Nephron (organoid): ENCODE measurements at regions not wholly inside any gene's neighbourhood (a gene's known extent, or its start where the extent isn't known, plus 50 kb on each side); places are given as distances from the start of the nearest gene placed in this dataset.

ENCODE experiments used
- H3K27ac Mint-ChIP-seq, 3 experiments: 2 replicates each; pipeline ENCODE4 v1.8.0; 2020; ENCODE audit warnings: mixed read lengths in 3 of 3, mild to moderate bottlenecking in 2 of 3, moderate library complexity in 1 of 3
- H3K27me3 Mint-ChIP-seq: 2 replicates; pipeline ENCODE4 v1.8.0; 2021; ENCODE audit warnings: low read depth, mild to moderate bottlenecking, moderate library complexity, mixed read lengths
- H3K36me3 Mint-ChIP-seq: 2 replicates; pipeline ENCODE4 v1.8.0; 2020; ENCODE audit warnings: low read depth, mixed read lengths
- H3K4me1 Mint-ChIP-seq: 2 replicates; pipeline ENCODE4 v1.8.0; 2020; ENCODE audit warnings: mixed read lengths
- H3K4me3 Mint-ChIP-seq, 3 experiments: 2 replicates each; pipeline ENCODE4 v1.8.0; 2020; ENCODE audit warnings: mild to moderate bottlenecking in 3 of 3, mixed read lengths in 3 of 3, moderate library complexity in 2 of 3
- H3K9me3 Mint-ChIP-seq: 2 replicates; pipeline ENCODE4 v1.8.0; 2020; ENCODE audit warnings: mixed read lengths
- TF ChIP-seq, protein P1 (sequence below), 3 experiments: fragments of 200-600 bp; sonication (generic); IDR thresholded peaks; one replicate each; pipeline ENCODE4 v1.5.0; 2021; ENCODE audit warnings: antibody characterized with exemption in 3 of 3; ENCODE audit not compliant: unreplicated experiment in 3 of 3

- Mint-ChIP-seq H3K9me3 (peaks cover 2% of the 10 kb centered on the region), H3K36me3 (no peaks in the 10 kb centered on the region), H3K27me3 (no peaks in the 10 kb centered on the region), H3K27ac (no peak overlapping the region), H3K4me3 (no peak overlapping the region), H3K4me1 (peaks cover 3% of the 10 kb centered on the region)
- TF ChIP-seq, protein P1, sequence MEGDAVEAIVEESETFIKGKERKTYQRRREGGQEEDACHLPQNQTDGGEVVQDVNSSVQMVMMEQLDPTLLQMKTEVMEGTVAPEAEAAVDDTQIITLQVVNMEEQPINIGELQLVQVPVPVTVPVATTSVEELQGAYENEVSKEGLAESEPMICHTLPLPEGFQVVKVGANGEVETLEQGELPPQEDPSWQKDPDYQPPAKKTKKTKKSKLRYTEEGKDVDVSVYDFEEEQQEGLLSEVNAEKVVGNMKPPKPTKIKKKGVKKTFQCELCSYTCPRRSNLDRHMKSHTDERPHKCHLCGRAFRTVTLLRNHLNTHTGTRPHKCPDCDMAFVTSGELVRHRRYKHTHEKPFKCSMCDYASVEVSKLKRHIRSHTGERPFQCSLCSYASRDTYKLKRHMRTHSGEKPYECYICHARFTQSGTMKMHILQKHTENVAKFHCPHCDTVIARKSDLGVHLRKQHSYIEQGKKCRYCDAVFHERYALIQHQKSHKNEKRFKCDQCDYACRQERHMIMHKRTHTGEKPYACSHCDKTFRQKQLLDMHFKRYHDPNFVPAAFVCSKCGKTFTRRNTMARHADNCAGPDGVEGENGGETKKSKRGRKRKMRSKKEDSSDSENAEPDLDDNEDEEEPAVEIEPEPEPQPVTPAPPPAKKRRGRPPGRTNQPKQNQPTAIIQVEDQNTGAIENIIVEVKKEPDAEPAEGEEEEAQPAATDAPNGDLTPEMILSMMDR (IDR thresholded peaks at IDR 0.05; ENCODE audit: unreplicated experiment in 3 of 3) = no peak
Measured at GRCh38 chr2:151027151-151027550, 234.5 kb downstream of the RBM43 start.

DNA sequence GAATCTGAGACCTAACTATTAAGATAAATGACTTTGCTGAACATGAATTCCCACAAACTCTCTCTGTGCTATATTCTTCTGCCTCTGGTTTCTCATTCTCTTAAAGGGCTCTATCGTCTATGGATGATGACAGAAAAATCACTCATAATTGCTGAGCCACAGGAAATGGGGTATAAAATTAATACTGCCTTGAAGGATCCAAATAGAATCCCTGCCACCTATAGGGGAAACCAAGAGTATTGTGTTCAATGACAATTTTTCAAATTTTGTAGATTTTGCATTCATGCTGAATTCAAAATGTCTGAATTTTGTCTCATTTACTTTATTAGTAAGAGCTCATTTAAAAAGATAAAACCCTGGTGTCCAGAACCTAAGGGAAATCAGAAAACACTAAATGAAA lies 235.8 kb downstream of the RBM43 start:
- Mint-ChIP-seq H3K4me1 (peaks cover 9% of the 10 kb centered on the region), H3K27me3 (no peaks in the 10 kb centered on the region), H3K36me3 (no peaks in the 10 kb centered on the region), H3K27ac (no peak overlapping the region), H3K4me3 (no peak overlapping the region), H3K9me3 (no peaks in the 10 kb centered on the region)
- TF ChIP-seq, protein P1 (IDR thresholded peaks at IDR 0.05; ENCODE audit: unreplicated experiment in 3 of 3) = no peak

DNA sequence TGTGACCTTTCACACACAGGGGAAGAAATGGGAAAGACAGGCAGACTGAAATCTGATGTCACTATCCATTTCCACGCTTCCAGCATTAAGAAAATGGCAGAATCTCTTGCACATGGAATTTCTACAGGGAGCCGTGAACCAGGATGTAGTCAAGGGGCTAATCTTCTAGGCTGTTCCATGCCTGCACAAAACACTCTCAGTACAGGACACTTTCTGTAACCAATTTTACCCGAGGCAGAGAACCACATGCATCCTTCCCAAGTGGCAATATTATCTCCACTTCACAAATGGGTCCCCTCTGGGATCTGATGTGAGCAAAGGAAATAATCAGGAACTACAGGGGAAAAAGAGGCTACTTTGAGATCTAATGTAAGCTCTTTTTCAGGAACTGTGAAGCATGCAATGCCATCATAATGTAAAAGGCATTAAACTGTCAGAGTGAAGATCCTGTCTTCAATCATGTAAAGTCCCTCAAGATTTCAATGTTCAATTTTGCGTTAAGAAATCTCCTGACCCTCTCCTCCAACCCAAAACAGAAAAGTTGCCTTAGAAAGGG lies 236.9 kb downstream of the RBM43 start:
- H3K4me3 Mint-ChIP-seq = no peak overlapping the region
- H3K36me3 Mint-ChIP-seq = no peaks in the 10 kb centered on the region
- no peaks in the 10 kb centered on the region for H3K27me3 Mint-ChIP-seq
- peaks cover 9% of the 10 kb centered on the region for H3K4me1 Mint-ChIP-seq
- H3K9me3 Mint-ChIP-seq = peaks cover 3% of the 10 kb centered on the region
- H3K27ac Mint-ChIP-seq = no peak overlapping the region
- TF ChIP-seq, protein P1 (IDR thresholded peaks at IDR 0.05; ENCODE audit: unreplicated experiment in 3 of 3) = no peak

DNA sequence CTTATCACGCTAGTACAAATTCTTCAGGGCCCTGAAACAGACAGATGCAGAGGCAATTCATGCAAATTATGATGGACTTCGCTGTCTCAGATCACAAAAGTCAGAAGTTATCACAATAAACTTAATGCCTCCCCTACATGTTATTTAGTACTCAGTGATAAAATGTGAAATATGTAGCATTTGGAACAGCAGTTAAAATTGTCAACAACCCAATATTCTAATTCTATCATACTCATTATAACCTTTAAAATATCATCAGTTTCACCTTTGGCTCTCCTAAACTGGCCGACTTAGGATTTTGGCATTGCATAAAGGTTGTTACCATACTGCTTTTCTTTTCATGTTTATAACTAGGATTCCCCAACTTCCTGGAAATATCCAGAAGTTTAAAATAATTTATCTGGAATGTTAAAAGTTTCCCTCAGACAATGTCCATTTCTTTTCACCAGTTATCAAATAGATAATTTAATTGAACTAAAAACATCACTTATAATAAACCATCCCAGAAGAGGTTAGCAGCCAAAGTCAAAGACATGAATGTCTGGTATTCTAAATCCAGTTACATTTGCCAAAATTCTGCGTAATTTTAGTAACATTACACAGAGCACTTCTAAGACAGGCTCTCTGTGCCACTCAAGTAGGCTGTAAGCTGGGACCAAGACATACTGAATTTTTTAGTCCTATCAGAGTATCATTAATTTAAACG lies 239.8 kb downstream of the RBM43 start:
- TF ChIP-seq, protein P1 (IDR thresholded peaks at IDR 0.05; ENCODE audit: unreplicated experiment in 3 of 3) = no peak
- peaks cover 4% of the 10 kb centered on the region for H3K36me3 Mint-ChIP-seq
- H3K9me3 Mint-ChIP-seq = peaks cover 9% of the 10 kb centered on the region
- no peaks in the 10 kb centered on the region for H3K27me3 Mint-ChIP-seq
- H3K27ac Mint-ChIP-seq = peak overlapping the region in 2 of 3 experiments; percentile 13 to 15
- peaks cover 9% of the 10 kb centered on the region for H3K4me1 Mint-ChIP-seq
- no peak overlapping the region for H3K4me3 Mint-ChIP-seq

DNA sequence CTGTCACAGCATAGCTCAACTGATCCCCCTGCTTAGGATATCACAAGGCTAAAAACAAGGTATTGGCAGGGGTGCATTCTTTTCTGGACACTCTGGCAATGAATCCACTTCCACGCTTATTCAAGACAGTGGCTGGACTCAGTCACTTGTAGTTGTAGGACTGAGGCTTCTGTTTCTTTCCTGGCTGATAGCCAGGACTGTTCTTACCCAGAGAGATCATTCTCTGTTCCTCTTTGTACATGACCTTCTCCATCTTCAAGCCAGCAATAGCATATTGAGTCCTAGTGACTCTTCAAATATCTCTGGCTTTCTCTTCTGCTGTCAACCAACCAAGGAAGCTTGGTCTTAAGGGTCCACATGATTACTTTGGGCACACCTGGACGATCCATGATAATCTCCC lies 241.3 kb downstream of the RBM43 start:
- Mint-ChIP-seq H3K27me3 (no peaks in the 10 kb centered on the region), H3K9me3 (peaks cover 9% of the 10 kb centered on the region), H3K36me3 (peaks cover 4% of the 10 kb centered on the region), H3K4me3 (no peak overlapping the region), H3K4me1 (peaks cover 9% of the 10 kb centered on the region), H3K27ac (no peak overlapping the region)
- TF ChIP-seq, protein P1 (IDR thresholded peaks at IDR 0.05; ENCODE audit: unreplicated experiment in 3 of 3) = no peak
